ENCODE measurements at regions not wholly inside any gene's neighbourhood (a gene's known extent, or its start where the extent isn't known, plus 50 kb on each side); places are given as distances from the start of the nearest gene placed in this dataset.
"Not testable (repeated sequence)": the region's sequence is repeated elsewhere in the genome, so short reads cannot be mapped to it uniquely, and the experiment has no call there.

DNA sequence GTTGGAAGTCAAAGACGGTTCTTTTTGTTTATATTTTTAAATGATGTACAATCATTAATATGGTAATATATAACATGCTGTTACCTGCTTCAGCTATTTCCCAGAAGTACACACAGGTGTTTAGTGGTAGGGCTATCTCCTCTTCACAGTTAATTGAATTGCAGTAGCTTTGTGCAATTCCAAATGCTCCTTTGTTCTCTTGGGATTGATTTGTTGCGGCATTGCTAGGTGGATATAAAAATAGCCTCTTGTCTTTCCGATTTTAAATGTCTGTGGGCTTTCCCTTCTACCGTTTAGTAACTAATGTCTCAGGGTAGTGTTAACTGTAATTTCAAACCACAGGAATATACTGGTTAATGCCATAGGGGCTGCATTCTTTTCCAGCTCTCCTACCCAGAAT lies 307.6 kb upstream of the SLITRK3 start:
- H3K9me3 ChIP-seq (ENCODE audit: insufficient read depth, low read length), result no peaks in the 10 kb centered on the region
- peaks cover 14% of the 10 kb centered on the region for H3K4me1 ChIP-seq (ENCODE audit: low read length)
- H3K27ac ChIP-seq (ENCODE audit: low read length), result no peak overlapping the region
- H3K79me2 ChIP-seq (ENCODE audit: low read length), result no peaks in the 10 kb centered on the region
- no peak overlapping the region for H3K9ac ChIP-seq (ENCODE audit: low read length)
- TF ChIP-seq EZH2phosphoT487 (IDR thresholded peaks at IDR 0.05; ENCODE audit: low read depth), result no peak
- TF ChIP-seq, protein P1, sequence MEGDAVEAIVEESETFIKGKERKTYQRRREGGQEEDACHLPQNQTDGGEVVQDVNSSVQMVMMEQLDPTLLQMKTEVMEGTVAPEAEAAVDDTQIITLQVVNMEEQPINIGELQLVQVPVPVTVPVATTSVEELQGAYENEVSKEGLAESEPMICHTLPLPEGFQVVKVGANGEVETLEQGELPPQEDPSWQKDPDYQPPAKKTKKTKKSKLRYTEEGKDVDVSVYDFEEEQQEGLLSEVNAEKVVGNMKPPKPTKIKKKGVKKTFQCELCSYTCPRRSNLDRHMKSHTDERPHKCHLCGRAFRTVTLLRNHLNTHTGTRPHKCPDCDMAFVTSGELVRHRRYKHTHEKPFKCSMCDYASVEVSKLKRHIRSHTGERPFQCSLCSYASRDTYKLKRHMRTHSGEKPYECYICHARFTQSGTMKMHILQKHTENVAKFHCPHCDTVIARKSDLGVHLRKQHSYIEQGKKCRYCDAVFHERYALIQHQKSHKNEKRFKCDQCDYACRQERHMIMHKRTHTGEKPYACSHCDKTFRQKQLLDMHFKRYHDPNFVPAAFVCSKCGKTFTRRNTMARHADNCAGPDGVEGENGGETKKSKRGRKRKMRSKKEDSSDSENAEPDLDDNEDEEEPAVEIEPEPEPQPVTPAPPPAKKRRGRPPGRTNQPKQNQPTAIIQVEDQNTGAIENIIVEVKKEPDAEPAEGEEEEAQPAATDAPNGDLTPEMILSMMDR (IDR thresholded peaks at IDR 0.05; ENCODE audit: low read depth, low read length), result no peak
- H3K27me3 ChIP-seq (ENCODE audit: low read depth, low read length), result no peaks in the 10 kb centered on the region
- no peaks in the 10 kb centered on the region for H3K36me3 ChIP-seq (replicated peaks; ENCODE audit: low read depth, low read length)
- H4K20me1 ChIP-seq (ENCODE audit: insufficient read depth, low read length), result no peaks in the 10 kb centered on the region
- no peak overlapping the region for H3K4me3 ChIP-seq (ENCODE audit: low read length)
- H2AFZ ChIP-seq (ENCODE audit: low read depth, low read length), result no peak overlapping the region
- no peak overlapping the region for H3K4me2 ChIP-seq (ENCODE audit: low read length)

DNA sequence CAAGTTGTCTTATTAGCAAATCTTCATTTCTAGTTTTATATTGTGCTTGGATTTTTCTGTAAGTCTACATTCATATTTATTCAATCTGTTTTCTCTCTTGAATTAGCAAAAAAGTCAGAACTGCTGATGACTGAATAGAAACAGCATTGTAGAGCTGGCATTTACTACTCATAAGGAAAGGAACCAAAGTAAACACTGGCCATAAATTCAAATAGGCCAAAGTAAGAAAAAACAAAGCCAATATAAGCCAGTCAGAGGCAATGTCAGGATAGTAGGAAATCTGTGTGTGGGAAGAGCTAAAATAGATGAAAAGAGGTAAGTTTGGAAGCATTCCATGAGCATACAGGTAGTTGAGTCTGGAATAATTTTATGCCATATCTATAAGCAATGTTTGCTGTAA lies 307.2 kb upstream of the SLITRK3 start:
- Histone ChIP-seq H3K4me2 (ENCODE audit: low read length) (no peak overlapping the region), H3K79me2 (ENCODE audit: low read length) (no peaks in the 10 kb centered on the region), H3K27ac (ENCODE audit: low read length) (no peak overlapping the region), H3K9me3 (ENCODE audit: insufficient read depth, low read length) (no peaks in the 10 kb centered on the region), H3K27me3 (ENCODE audit: low read depth, low read length) (no peaks in the 10 kb centered on the region), H3K4me1 (ENCODE audit: low read length) (peaks cover 14% of the 10 kb centered on the region), H2AFZ (ENCODE audit: low read depth, low read length) (no peak overlapping the region), H3K9ac (ENCODE audit: low read length) (no peak overlapping the region), H3K4me3 (ENCODE audit: low read length) (no peak overlapping the region), H3K36me3 (replicated peaks; ENCODE audit: low read depth, low read length) (no peaks in the 10 kb centered on the region), H4K20me1 (ENCODE audit: insufficient read depth, low read length) (no peaks in the 10 kb centered on the region)
- no peak for TF ChIP-seq EZH2phosphoT487 (IDR thresholded peaks at IDR 0.05; ENCODE audit: low read depth)
- TF ChIP-seq, protein P1 (IDR thresholded peaks at IDR 0.05; ENCODE audit: low read depth, low read length), result no peak

DNA sequence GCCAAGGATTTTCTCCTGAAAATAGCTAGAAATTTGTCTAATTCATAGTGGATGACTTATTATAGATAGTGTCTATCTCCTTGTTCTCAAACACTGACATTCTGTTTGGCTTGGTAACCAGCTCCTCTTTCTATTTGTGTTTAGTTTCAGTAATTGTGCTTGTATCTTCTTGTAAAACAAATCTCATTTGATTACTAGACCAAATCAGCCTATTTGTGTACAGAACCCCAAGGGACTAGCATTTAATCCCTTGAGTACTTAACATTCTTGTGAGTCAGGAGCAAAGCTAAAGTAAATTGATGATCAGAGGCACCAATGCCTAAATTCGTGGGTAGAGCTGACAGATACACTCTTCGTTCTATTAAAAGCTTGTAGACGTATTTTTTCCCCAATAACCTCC lies 306.5 kb upstream of the SLITRK3 start:
- H3K27me3 ChIP-seq (ENCODE audit: low read depth, low read length), result no peaks in the 10 kb centered on the region
- no peaks in the 10 kb centered on the region for H3K79me2 ChIP-seq (ENCODE audit: low read length)
- H3K9me3 ChIP-seq (ENCODE audit: insufficient read depth, low read length), result no peaks in the 10 kb centered on the region
- H4K20me1 ChIP-seq (ENCODE audit: insufficient read depth, low read length), result no peaks in the 10 kb centered on the region
- peaks cover 12% of the 10 kb centered on the region for H3K4me1 ChIP-seq (ENCODE audit: low read length)
- H3K4me2 ChIP-seq (ENCODE audit: low read length), result no peak overlapping the region
- no peak overlapping the region for H3K27ac ChIP-seq (ENCODE audit: low read length)
- TF ChIP-seq, protein P1 (IDR thresholded peaks at IDR 0.05; ENCODE audit: low read depth, low read length), result no peak
- no peak for TF ChIP-seq EZH2phosphoT487 (IDR thresholded peaks at IDR 0.05; ENCODE audit: low read depth)
- H3K4me3 ChIP-seq (ENCODE audit: low read length), result no peak overlapping the region
- H3K9ac ChIP-seq (ENCODE audit: low read length), result no peak overlapping the region
- no peaks in the 10 kb centered on the region for H3K36me3 ChIP-seq (replicated peaks; ENCODE audit: low read depth, low read length)
- no peak overlapping the region for H2AFZ ChIP-seq (ENCODE audit: low read depth, low read length)

DNA sequence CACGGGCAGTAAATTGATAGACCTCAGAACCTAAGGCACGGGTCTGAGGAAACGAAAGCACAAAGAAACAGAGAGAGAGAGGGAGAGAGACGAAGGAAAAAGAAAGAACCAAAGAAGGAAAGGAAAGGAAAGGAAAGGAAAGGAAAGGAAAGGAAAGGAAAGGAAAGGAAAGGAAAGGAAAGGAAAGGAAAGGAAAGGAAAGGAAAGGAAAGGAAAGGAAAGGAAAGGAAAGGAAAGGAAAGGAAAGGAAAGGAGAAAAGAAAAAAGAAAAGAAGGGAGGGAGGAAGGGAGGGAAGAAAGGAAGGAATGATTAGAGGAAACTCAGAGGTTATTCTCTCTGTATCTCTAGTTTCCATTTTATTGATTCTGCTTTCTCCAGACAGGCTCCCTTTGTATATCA lies 302.6 kb upstream of the SLITRK3 start:
- not testable (repeated sequence) for H3K27ac ChIP-seq (ENCODE audit: low read length); H3K4me3 ChIP-seq (ENCODE audit: low read length); H3K79me2 ChIP-seq (ENCODE audit: low read length); H3K4me2 ChIP-seq (ENCODE audit: low read length); H3K9ac ChIP-seq (ENCODE audit: low read length); H4K20me1 ChIP-seq (ENCODE audit: insufficient read depth, low read length); H3K9me3 ChIP-seq (ENCODE audit: insufficient read depth, low read length); H2AFZ ChIP-seq (ENCODE audit: low read depth, low read length); H3K36me3 ChIP-seq (replicated peaks; ENCODE audit: low read depth, low read length); H3K27me3 ChIP-seq (ENCODE audit: low read depth, low read length); H3K4me1 ChIP-seq (ENCODE audit: low read length)

DNA sequence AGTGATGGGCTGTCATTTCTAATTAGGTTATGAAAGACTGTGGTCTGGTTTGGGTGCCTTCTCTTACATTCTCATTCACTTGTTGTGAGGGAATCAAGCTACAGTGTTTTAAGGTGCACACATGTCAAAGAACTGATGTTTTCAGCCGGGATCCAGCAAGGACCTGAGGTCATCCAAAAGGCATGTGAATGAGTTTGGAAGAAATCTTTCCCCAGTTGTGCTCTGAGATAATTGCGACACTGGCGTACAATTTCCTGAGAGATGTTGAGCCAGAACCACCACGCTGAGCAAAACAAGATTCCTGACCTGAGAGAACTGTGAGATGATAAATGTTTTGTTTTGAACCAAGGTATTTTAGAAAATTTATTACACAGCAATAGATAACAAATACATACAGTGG lies 295.3 kb upstream of the SLITRK3 start:
- Histone ChIP-seq H3K9me3 (ENCODE audit: insufficient read depth, low read length) (no peaks in the 10 kb centered on the region), H3K36me3 (replicated peaks; ENCODE audit: low read depth, low read length) (no peaks in the 10 kb centered on the region), H3K79me2 (ENCODE audit: low read length) (no peaks in the 10 kb centered on the region), H3K4me2 (ENCODE audit: low read length) (no peak overlapping the region), H3K27ac (ENCODE audit: low read length) (no peak overlapping the region), H3K9ac (ENCODE audit: low read length) (no peak overlapping the region), H3K4me1 (ENCODE audit: low read length) (no peaks in the 10 kb centered on the region), H4K20me1 (ENCODE audit: insufficient read depth, low read length) (no peaks in the 10 kb centered on the region), H3K4me3 (ENCODE audit: low read length) (no peak overlapping the region), H3K27me3 (ENCODE audit: low read depth, low read length) (no peaks in the 10 kb centered on the region), H2AFZ (ENCODE audit: low read depth, low read length) (no peak overlapping the region)
- no peak for TF ChIP-seq EZH2phosphoT487 (IDR thresholded peaks at IDR 0.05; ENCODE audit: low read depth)
- TF ChIP-seq, protein P1 (IDR thresholded peaks at IDR 0.05; ENCODE audit: low read depth, low read length), result no peak

All from OCI-LY3 (cell line).